ENCODE measurements at regions not wholly inside any gene's neighbourhood (a gene's known extent, or its start where the extent isn't known, plus 50 kb on each side); places are given as distances from the start of the nearest gene placed in this dataset.

DNA sequence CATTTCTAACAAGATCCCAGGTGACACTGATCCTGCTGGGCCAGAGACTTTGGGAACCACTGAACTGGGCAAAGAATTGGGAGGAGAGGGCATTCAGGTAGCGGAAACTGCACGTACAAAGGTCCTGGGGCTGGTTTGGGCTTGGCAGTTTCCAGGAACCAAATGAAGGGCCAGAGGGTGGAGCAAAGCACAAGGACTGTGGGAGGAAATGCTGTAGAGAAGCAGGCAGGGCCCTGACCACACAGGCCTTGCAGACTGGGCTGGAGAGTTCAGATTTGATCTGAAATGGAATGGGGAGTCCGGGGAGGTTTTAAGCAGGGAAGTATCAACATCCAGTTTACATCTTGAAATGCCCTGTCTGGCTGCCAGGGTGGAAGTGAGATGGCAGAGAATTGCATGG is 195.1 kb downstream of the PHETA1 start:
- no peak for DNase-seq (ENCODE audit: low spot score)
- TF ChIP-seq, protein P1, sequence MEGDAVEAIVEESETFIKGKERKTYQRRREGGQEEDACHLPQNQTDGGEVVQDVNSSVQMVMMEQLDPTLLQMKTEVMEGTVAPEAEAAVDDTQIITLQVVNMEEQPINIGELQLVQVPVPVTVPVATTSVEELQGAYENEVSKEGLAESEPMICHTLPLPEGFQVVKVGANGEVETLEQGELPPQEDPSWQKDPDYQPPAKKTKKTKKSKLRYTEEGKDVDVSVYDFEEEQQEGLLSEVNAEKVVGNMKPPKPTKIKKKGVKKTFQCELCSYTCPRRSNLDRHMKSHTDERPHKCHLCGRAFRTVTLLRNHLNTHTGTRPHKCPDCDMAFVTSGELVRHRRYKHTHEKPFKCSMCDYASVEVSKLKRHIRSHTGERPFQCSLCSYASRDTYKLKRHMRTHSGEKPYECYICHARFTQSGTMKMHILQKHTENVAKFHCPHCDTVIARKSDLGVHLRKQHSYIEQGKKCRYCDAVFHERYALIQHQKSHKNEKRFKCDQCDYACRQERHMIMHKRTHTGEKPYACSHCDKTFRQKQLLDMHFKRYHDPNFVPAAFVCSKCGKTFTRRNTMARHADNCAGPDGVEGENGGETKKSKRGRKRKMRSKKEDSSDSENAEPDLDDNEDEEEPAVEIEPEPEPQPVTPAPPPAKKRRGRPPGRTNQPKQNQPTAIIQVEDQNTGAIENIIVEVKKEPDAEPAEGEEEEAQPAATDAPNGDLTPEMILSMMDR (IDR thresholded peaks at IDR 0.05), result no peak
- ATAC-seq (ENCODE audit: low FRiP score), result no peak

DNA sequence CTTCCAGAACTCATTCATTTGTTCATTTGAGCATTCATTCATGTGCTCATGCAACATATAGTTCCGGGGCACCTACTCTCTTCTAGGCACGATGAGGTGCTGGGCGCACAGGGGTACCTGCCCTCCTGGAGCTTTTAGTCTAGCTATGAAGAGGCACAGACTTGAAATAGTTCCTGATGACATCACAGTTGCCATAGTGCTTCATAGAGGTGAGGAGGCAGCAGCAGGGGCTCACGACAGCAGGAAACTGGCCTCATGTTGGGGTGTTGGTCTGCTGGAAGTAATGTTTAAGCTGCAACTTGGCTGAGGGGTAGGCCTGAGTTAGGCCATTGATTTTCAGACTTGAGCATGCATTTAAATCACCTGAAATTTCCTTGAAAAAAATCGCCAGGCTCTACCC is 195.5 kb downstream of the PHETA1 start:
- DNase-seq (ENCODE audit: low spot score) (no peak), ATAC-seq (ENCODE audit: low FRiP score) (no peak)
- TF ChIP-seq, protein P1 (IDR thresholded peaks at IDR 0.05), result no peak

DNA sequence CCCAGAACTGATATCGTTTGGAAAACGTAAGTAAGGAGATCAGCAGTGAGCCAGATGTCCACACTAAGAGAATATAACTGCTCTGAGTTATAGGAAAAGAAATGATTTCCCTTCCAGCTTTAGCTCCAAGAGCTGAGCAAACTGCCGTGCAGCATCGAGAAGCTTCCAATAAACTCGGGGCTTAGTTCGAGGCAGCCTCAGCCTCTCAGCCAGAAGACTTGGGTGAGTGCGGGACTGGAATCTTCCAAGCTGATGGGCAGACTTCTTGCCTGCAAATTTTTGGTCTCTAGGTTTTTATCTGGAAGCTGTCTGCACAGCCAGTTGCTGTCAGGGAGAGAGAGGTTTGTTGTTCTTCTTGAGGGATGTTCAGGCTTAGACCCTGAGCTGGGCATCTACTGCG is 196.1 kb downstream of the PHETA1 start:
- ATAC-seq (ENCODE audit: low FRiP score), result no peak

DNA sequence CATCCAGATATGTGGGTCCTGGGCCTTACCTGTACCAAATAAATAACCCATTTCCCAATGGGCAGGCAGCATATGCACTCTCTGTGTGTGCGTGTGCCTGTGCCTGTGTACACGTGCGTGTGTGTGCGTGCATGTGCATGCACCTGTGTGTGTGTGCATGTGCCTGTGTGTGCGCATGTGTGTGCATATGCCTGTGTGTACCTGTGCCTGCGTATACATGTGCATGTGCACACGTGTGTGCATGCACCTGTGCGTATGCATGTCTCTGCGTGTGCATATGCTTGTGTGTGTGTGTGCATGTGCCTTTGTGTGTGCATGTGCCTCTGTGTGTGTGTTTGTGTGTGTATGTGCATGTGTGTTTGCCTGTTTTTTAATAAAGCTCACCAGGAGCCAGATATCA is 197.1 kb downstream of the PHETA1 start:
- no peak for ATAC-seq (ENCODE audit: low FRiP score)
- TF ChIP-seq, protein P1 (IDR thresholded peaks at IDR 0.05), result no peak

More for the DNA sequence above, 196.1 kb downstream of the PHETA1 start:
- TF ChIP-seq, protein P1 (IDR thresholded peaks at IDR 0.05), result no peak
- no peak for DNase-seq (ENCODE audit: low spot score)

DNA sequence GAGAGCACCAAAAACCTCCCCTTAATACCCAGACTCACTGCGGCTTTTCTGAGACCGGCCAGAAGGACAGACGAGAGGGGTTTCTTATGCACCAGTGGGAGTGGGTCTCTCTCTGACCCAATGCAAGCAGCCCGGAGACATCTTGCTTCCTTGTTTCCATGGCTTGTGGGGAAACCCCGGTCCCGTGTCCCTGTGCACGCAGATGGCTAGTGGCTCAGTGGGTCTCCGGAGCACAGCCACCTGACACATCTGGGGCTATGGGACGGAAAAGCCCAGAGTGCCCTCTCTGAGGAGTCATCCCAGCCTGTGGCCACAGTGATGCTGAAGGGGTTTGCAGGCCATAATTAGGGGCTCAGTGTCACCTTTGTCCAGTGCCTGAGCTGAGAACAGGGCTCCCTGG is 197.6 kb downstream of the PHETA1 start:
- TF ChIP-seq, protein P1 (IDR thresholded peaks at IDR 0.05), result no peak
- ATAC-seq (ENCODE audit: low FRiP score) (no peak), DNase-seq (ENCODE audit: low spot score) (no peak)

More for the DNA sequence above, 197.1 kb downstream of the PHETA1 start:
- DNase-seq (ENCODE audit: low spot score), result no peak

DNA sequence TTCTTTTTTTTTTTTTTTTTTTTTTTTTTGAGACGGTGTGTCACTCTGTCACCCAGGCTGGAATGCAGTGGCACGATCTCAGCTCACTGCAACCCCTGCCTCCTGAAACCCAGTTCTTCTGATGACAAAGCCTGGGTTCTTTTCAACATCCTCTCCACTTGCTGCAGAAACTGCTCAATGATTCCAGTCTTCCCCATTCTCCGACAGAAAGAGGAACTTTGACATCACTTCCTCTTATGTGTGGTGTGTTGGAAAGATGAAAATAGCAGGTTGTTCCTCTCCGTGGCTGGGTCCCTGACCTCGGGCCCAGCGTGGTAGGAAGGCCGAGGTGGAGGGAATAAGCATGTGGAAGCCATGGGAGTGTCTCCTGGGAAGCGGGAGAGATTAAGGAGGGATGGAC is 198.4 kb downstream of the PHETA1 start:
- DNase-seq (ENCODE audit: low spot score) (no peak), ATAC-seq (ENCODE audit: low FRiP score) (no peak)
- TF ChIP-seq, protein P1 (IDR thresholded peaks at IDR 0.05), result no peak

DNA sequence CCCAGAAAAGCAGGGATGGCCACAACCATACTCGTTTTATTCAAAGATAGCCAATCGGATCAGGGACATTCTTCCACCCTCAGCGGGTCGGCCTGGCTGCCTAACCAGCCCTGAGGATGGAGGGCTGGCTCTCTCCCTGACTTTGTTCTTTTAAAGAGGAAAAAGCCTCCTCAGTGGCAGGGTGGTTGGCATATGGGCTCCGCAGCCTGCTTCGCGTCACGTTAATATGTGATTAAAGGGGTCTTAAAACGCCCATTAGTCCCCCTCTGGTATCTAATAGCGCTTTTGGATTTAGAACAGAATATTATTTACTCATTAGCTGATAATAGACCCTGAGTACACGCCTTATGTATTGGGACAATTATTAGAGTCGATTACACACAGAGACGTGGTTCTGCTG is 199.4 kb downstream of the PHETA1 start:
- ATAC-seq (ENCODE audit: low FRiP score) (no peak), DNase-seq (ENCODE audit: low spot score) (no peak)
- TF ChIP-seq, protein P1 (IDR thresholded peaks at IDR 0.05), result no peak

Data from omental fat pad (tissue), 3 donors.